ENCODE measurements at regions not wholly inside any gene's neighbourhood (a gene's known extent, or its start where the extent isn't known, plus 50 kb on each side); places are given as distances from the start of the nearest gene placed in this dataset.

GRCh38 chr2:15766303-15766861 lies 174.0 kb upstream of the MYCN start:
- peaks cover 48% of the 10 kb centered on the region for H3K4me1 Mint-ChIP-seq (ENCODE audit: unreplicated experiment)
- H3K27me3 Mint-ChIP-seq, result no peaks in the 10 kb centered on the region
- H3K27ac Mint-ChIP-seq, result no peak overlapping the region
- no peak for DNase-seq (ENCODE audit: extremely low spot score, unreplicated experiment)
- TF ChIP-seq CTCF (conservative IDR thresholded peaks at IDR 0.05), result no peak
- H3K4me3 Mint-ChIP-seq, result no peak overlapping the region
- no peaks in the 10 kb centered on the region for H3K36me3 Mint-ChIP-seq
- H3K9me3 Mint-ChIP-seq, result peaks cover 2% of the 10 kb centered on the region

GRCh38 chr2:15766911-15767597 lies 173.3 kb upstream of the MYCN start:
- no peaks in the 10 kb centered on the region for H3K36me3 Mint-ChIP-seq
- H3K4me1 Mint-ChIP-seq (ENCODE audit: unreplicated experiment), result peaks cover 48% of the 10 kb centered on the region
- no peak overlapping the region for H3K27ac Mint-ChIP-seq
- H3K9me3 Mint-ChIP-seq, result no peaks in the 10 kb centered on the region
- H3K4me3 Mint-ChIP-seq, result no peak overlapping the region
- DNase-seq (ENCODE audit: extremely low spot score, unreplicated experiment), result no peak
- H3K27me3 Mint-ChIP-seq, result no peaks in the 10 kb centered on the region
- no peak for TF ChIP-seq CTCF (conservative IDR thresholded peaks at IDR 0.05)

GRCh38 chr2:15767679-15768078 lies 172.7 kb upstream of the MYCN start:
- no peak for TF ChIP-seq CTCF (conservative IDR thresholded peaks at IDR 0.05)
- peak overlapping the region; percentile 49 for H3K4me3 Mint-ChIP-seq
- H3K4me1 Mint-ChIP-seq (ENCODE audit: unreplicated experiment), result peaks cover 48% of the 10 kb centered on the region

GRCh38 chr2:15768142-15768541 lies 172.2 kb upstream of the MYCN start:
- no peak for DNase-seq (ENCODE audit: extremely low spot score, unreplicated experiment)
- H3K36me3 Mint-ChIP-seq, result no peaks in the 10 kb centered on the region
- peak overlapping the region; percentile 49 for H3K4me3 Mint-ChIP-seq
- H3K27me3 Mint-ChIP-seq, result no peaks in the 10 kb centered on the region
- peaks cover 45% of the 10 kb centered on the region for H3K4me1 Mint-ChIP-seq (ENCODE audit: unreplicated experiment)
- no peak overlapping the region for H3K27ac Mint-ChIP-seq
- H3K9me3 Mint-ChIP-seq, result no peaks in the 10 kb centered on the region
- TF ChIP-seq CTCF (conservative IDR thresholded peaks at IDR 0.05), result no peak

More at GRCh38 chr2:15767679-15768078, 172.7 kb upstream of the MYCN start:
- no peaks in the 10 kb centered on the region for H3K27me3 Mint-ChIP-seq
- no peak overlapping the region for H3K27ac Mint-ChIP-seq
- H3K36me3 Mint-ChIP-seq, result no peaks in the 10 kb centered on the region
- H3K9me3 Mint-ChIP-seq, result no peaks in the 10 kb centered on the region
- DNase-seq (ENCODE audit: extremely low spot score, unreplicated experiment), result no peak

- no peaks in the 10 kb centered on the region for H3K27me3 Mint-ChIP-seq
- no peak overlapping the region for H3K27ac Mint-ChIP-seq
- peak overlapping the region; percentile 13 for H3K4me3 Mint-ChIP-seq
- no peaks in the 10 kb centered on the region for H3K36me3 Mint-ChIP-seq
- peaks cover 42% of the 10 kb centered on the region for H3K4me1 Mint-ChIP-seq (ENCODE audit: unreplicated experiment)
- TF ChIP-seq CTCF (conservative IDR thresholded peaks at IDR 0.05), result no peak
- H3K9me3 Mint-ChIP-seq, result no peaks in the 10 kb centered on the region
- DNase-seq (ENCODE audit: extremely low spot score, unreplicated experiment), result no peak
These were observed 171.7 kb upstream of the MYCN start for GRCh38 chr2:15768615-15769014.

All from type B pancreatic cell (in vitro differentiated cells).